GM21528 (cell line): ENCODE measurements at regions not wholly inside any gene's neighbourhood (a gene's known extent, or its start where the extent isn't known, plus 50 kb on each side); places are given as distances from the start of the nearest gene placed in this dataset.
"Not testable (repeated sequence)": the region's sequence is repeated elsewhere in the genome, so short reads cannot be mapped to it uniquely, and the experiment has no call there.

Experiments used
- ATAC-seq: cut with Tn5 transposase; IDR thresholded peaks from one replicate; pipeline ENCODE4 v1.9.1; 2021; ENCODE audit warnings: mild to moderate bottlenecking, moderate library complexity; ENCODE audit not compliant: unreplicated experiment, low FRiP score

GRCh38 chr10:8638088-8638672 is 583.7 kb downstream of the GATA3 start:
- ATAC-seq: no peak

GRCh38 chr10:8639486-8640185 is 585.1 kb downstream of the GATA3 start:
- ATAC-seq: no peak

- no peak for ATAC-seq
These were observed 585.8 kb downstream of the GATA3 start for GRCh38 chr10:8640301-8640700.

- ATAC-seq: no peak
These were observed 586.4 kb downstream of the GATA3 start for GRCh38 chr10:8640878-8641277.

- no peak for ATAC-seq
These were observed 601.8 kb downstream of the GATA3 start for GRCh38 chr10:8656261-8656660.

- no peak for ATAC-seq
These were observed 605.5 kb downstream of the GATA3 start for GRCh38 chr10:8659982-8660381.

- no peak for ATAC-seq
These were observed 607.4 kb downstream of the GATA3 start for GRCh38 chr10:8661886-8662285.

- no peak for ATAC-seq
These were observed 608.6 kb downstream of the GATA3 start for GRCh38 chr10:8663131-8663530.

GRCh38 chr10:8665322-8665721 is 610.8 kb downstream of the GATA3 start:
- no peak for ATAC-seq

GRCh38 chr10:8670461-8670860 is 616.0 kb downstream of the GATA3 start:
- ATAC-seq: no peak

GRCh38 chr10:8674230-8674629 is 619.7 kb downstream of the GATA3 start:
- no peak for ATAC-seq

- ATAC-seq: no peak
These were observed 623.2 kb downstream of the GATA3 start for GRCh38 chr10:8677642-8678041.

- ATAC-seq: not testable (repeated sequence)
These were observed 630.4 kb downstream of the GATA3 start for GRCh38 chr10:8684916-8685315.

GRCh38 chr10:8688881-8689280 is 634.4 kb downstream of the GATA3 start:
- no peak for ATAC-seq

GRCh38 chr10:8691498-8692017 is 637.1 kb downstream of the GATA3 start:
- no peak for ATAC-seq

- not testable (repeated sequence) for ATAC-seq
These were observed 639.1 kb downstream of the GATA3 start for GRCh38 chr10:8693635-8694034.

- ATAC-seq: no peak
These were observed 642.3 kb downstream of the GATA3 start for GRCh38 chr10:8696746-8697145.

- no peak for ATAC-seq
These were observed 646.2 kb downstream of the GATA3 start for GRCh38 chr10:8700689-8701088.

- no peak for ATAC-seq
These were observed 647.7 kb downstream of the GATA3 start for GRCh38 chr10:8702181-8702580.

- ATAC-seq: no peak
These were observed 650.9 kb downstream of the GATA3 start for GRCh38 chr10:8705415-8705814.

GRCh38 chr10:8712656-8713055 is 658.2 kb downstream of the GATA3 start:
- no peak for ATAC-seq

GRCh38 chr10:8719971-8720370 is 665.5 kb downstream of the GATA3 start:
- ATAC-seq: no peak
